Transverse colon (tissue), 4 donors: ENCODE measurements at regions not wholly inside any gene's neighbourhood (a gene's known extent, or its start where the extent isn't known, plus 50 kb on each side); places are given as distances from the start of the nearest gene placed in this dataset.

ENCODE experiments used
- DNase-seq: peaks from one replicate; pipeline ENCODE4 v3.0.0-alpha.2; 2019
- H3K27ac ChIP-seq, 4 donors: fragments of 200-600 bp; sonication (generic); 2 replicates each; pipeline ENCODE4 v1.5.1; 2016 to 2018; ENCODE audit warnings: inconsistent platforms in 4 of 4
- H3K27me3 ChIP-seq: fragments of 200-600 bp; sonication (generic); 2 replicates; pipeline ENCODE4 v1.5.1; 2017; ENCODE audit warnings: inconsistent platforms
- H3K36me3 ChIP-seq, 4 donors: fragments of 200-600 bp; sonication (generic); 2 replicates each; pipeline ENCODE4 v1.5.1; 2017 to 2019; ENCODE audit warnings: inconsistent platforms in 4 of 4
- H3K4me1 ChIP-seq, 4 donors: fragments of 200-600 bp; sonication (generic); 2 replicates each; pipeline ENCODE4 v1.5.1; 2017 to 2020; ENCODE audit warnings: inconsistent platforms in 4 of 4
- H3K4me3 ChIP-seq, 4 donors: fragments of 200-600 bp; sonication (generic); 1 replicate in 1 of 4; 2 replicates in 3 of 4; pipeline versions ENCODE4 v1.5.1 to v1.6.1; 2017 to 2019; ENCODE audit warnings: inconsistent platforms in 4 of 4
- H3K9me3 ChIP-seq, 2 donors: fragments of 200-600 bp; sonication (generic); 2 replicates each; pipeline ENCODE4 v1.5.1; 2017 to 2019; ENCODE audit warnings: inconsistent platforms in 2 of 2
- CTCF ChIP-seq, 5 experiments: fragments of 200-600 bp in 3 of 5; fragments of 450-650 bp in 2 of 5; sonication (generic) in 3 of 5; IDR thresholded peaks; 1 replicate in 2 of 5; 2 replicates in 3 of 5; pipeline ENCODE4 v1.5.1; 2016 to 2017; ENCODE audit warnings: antibody characterized with exemption in 5 of 5, inconsistent platforms in 3 of 5, mild to moderate bottlenecking in 2 of 5, moderate library complexity in 1 of 5
- EP300 ChIP-seq: sonication (generic); formaldehyde crosslinking; IDR thresholded peaks from one replicate; pipeline ENCODE4 v1.6.1; 2017; ENCODE audit warnings: antibody characterized with exemption, low read depth
- POLR2A ChIP-seq: fragments of 450-650 bp; IDR thresholded peaks from one replicate; pipeline ENCODE4 v1.6.1; 2016; ENCODE audit warnings: antibody characterized with exemption, mild to moderate bottlenecking, moderate library complexity
- POLR2AphosphoS5 ChIP-seq, 3 donors: sonication (generic); formaldehyde crosslinking; IDR thresholded peaks; one replicate each; pipeline ENCODE4 v1.6.1; 2016; ENCODE audit warnings: antibody characterized with exemption in 3 of 3
- WGBS, 2 donors: methylation state at CpG; one replicate each; pipeline ENCODE4 v1.1.5; 2018; ENCODE audit warnings: low coverage in 1 of 2; 5-methylcytosine and 5-hydroxymethylcytosine counted together
- in situ Hi-C, 4 donors: fragments of 200-750 bp; cut with MboI; loops; one replicate each; pipeline versions ENCODE4 v1.15.0 to v1.15.1; 2017; ENCODE audit warnings: low sequenced_read_pairs in 3 of 4, low pct_ligation_motif_present in 1 of 4, low pct_unique_long_range_greater_than_20kb in 1 of 4
- intact Hi-C: fragments of 100-400 bp; cut with DNase I; formaldehyde crosslinking; loops from one replicate; pipeline ENCODE4 v1.15.1; 2023; ENCODE audit warnings: low total_unique reads

GRCh38 chr19:30897034-30897433, 452.2 kb downstream of the TSHZ3 start:
- no peak for TF ChIP-seq POLR2AphosphoS5 (IDR thresholded peaks at IDR 0.05)
- no peak for TF ChIP-seq POLR2A
- no peak for TF ChIP-seq EP300
- TF ChIP-seq CTCF (IDR thresholded peaks at IDR 0.05) = no peak
- Histone ChIP-seq H3K4me1 (no peaks in the 10 kb centered on the region), H3K4me3 (no peak overlapping the region), H3K27ac (no peak overlapping the region), H3K9me3 (no peaks in the 10 kb centered on the region), H3K36me3 (no peaks in the 10 kb centered on the region), H3K27me3 (no peaks in the 10 kb centered on the region)
- in situ Hi-C loops = no loop called here
- no peak for DNase-seq
- WGBS, 2 donors = 74% methylated on average over 3 of the region's 3 CpGs; no CpG with 5 or more reads in 1 of the 2 donors
- intact Hi-C loops = no loop called here

GRCh38 chr19:30896554-30896953, 452.7 kb downstream of the TSHZ3 start:
- Histone ChIP-seq H3K4me3 (no peak overlapping the region), H3K9me3 (no peaks in the 10 kb centered on the region), H3K36me3 (no peaks in the 10 kb centered on the region), H3K27me3 (no peaks in the 10 kb centered on the region), H3K27ac (no peak overlapping the region), H3K4me1 (no peaks in the 10 kb centered on the region)
- no peak for DNase-seq
- in situ Hi-C loops (no loop called here), intact Hi-C loops (no loop called here)
- WGBS, 2 donors = 40 to 44% methylated on average over 1 of the region's 1 CpG
- TF ChIP-seq CTCF (IDR thresholded peaks at IDR 0.05) (no peak), POLR2A (no peak), POLR2AphosphoS5 (IDR thresholded peaks at IDR 0.05) (no peak), EP300 (no peak)

- WGBS, 2 donors = 44 to 66% methylated on average over 3 of the region's 3 CpGs
- no peak for DNase-seq
- Histone ChIP-seq H3K36me3 (no peaks in the 10 kb centered on the region), H3K4me3 (no peak overlapping the region), H3K4me1 (no peaks in the 10 kb centered on the region), H3K27ac (no peak overlapping the region), H3K27me3 (no peaks in the 10 kb centered on the region), H3K9me3 (no peaks in the 10 kb centered on the region)
- intact Hi-C loops = no loop called here
- TF ChIP-seq POLR2AphosphoS5 (IDR thresholded peaks at IDR 0.05) = no peak
- no peak for TF ChIP-seq CTCF (IDR thresholded peaks at IDR 0.05)
- TF ChIP-seq EP300 = no peak
- TF ChIP-seq POLR2A = no peak
- in situ Hi-C loops = no loop called here
Observed at GRCh38 chr19:30895946-30896345, 453.3 kb downstream of the TSHZ3 start.

DNA sequence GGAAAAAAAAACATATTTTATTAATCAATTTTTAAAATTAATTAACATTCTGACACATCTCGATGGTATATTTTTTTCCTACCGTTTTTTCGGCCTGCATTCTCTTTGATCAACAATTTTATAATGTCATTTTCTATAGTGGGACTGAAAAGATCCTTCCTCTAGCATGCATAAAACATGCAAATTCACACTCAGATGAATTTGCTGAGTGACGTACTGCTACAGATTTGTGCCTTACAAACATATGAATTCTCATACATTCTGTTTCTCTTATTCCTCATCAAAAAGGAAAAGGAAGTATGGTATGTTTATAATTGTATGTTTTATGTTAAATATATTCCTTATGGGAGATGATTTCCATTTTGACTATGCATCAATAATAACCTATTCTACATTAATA, 458.2 kb downstream of the TSHZ3 start:
- Histone ChIP-seq H3K9me3 (no peaks in the 10 kb centered on the region), H3K27me3 (no peaks in the 10 kb centered on the region), H3K4me3 (no peak overlapping the region), H3K36me3 (no peaks in the 10 kb centered on the region), H3K4me1 (no peaks in the 10 kb centered on the region), H3K27ac (no peak overlapping the region)
- intact Hi-C loops (no loop called here), in situ Hi-C loops (no loop called here)
- no peak for DNase-seq
- no peak for TF ChIP-seq POLR2A
- TF ChIP-seq POLR2AphosphoS5 (IDR thresholded peaks at IDR 0.05) = no peak
- TF ChIP-seq CTCF (IDR thresholded peaks at IDR 0.05) = no peak
- 87 to 88% methylated on average over 4 of the region's 4 CpGs for WGBS, 2 donors
